MCF 10A (cell line): ENCODE measurements at regions not wholly inside any gene's neighbourhood (a gene's known extent, or its start where the extent isn't known, plus 50 kb on each side); places are given as distances from the start of the nearest gene placed in this dataset.

Experiments used
- BruUV-seq: library from RNA; stranded (reverse); fragments of 400-500 nt; replicated peaks from 2 replicates; lab custom pipeline; 2021; lab: Mats Ljungman, UMichigan
- CTCF ChIA-PET: fragments of 300-600 bp; sonication (Branson Sonifier 250); formaldehyde crosslinking; extraction: SDS; loops from one replicate; lab custom pipeline; 2021; ENCODE audit warnings: antibody characterized with exemption, inconsistent platforms; lab: Yijun Ruan, JAX
- POLR2A ChIA-PET: fragments of 300-600, 350-650 bp; sonication (Branson Sonifier 250); formaldehyde crosslinking; extraction: SDS; loops from one replicate; lab custom pipeline; 2020; ENCODE audit warnings: antibody characterized with exemption, inconsistent platforms; lab: Yijun Ruan, JAX
- DNase-seq: peaks from one replicate; pipeline ENCODE4 v3.0.0-alpha.2; 2018; ENCODE audit not compliant: unreplicated experiment
- H3K27ac Mint-ChIP-seq: one replicate; pipeline ENCODE4 v1.8.0; 2022; ENCODE audit warnings: mild to moderate bottlenecking, low read depth, mixed read lengths; ENCODE audit not compliant: unreplicated experiment
- H3K27me3 Mint-ChIP-seq: one replicate; pipeline ENCODE4 v1.8.0; 2022; ENCODE audit warnings: mixed read lengths; ENCODE audit not compliant: insufficient read depth, unreplicated experiment
- H3K36me3 Mint-ChIP-seq: one replicate; pipeline ENCODE4 v1.8.0; 2022; ENCODE audit warnings: mild to moderate bottlenecking, moderate library complexity, mixed read lengths; ENCODE audit not compliant: insufficient read depth, unreplicated experiment
- H3K4me1 Mint-ChIP-seq: one replicate; pipeline ENCODE4 v1.8.0; 2022; ENCODE audit warnings: mixed read lengths; ENCODE audit not compliant: insufficient read depth, unreplicated experiment
- H3K4me3 Mint-ChIP-seq: one replicate; pipeline ENCODE4 v1.8.0; 2022; ENCODE audit warnings: mild to moderate bottlenecking, moderate library complexity, mixed read lengths; ENCODE audit not compliant: unreplicated experiment
- H3K9me3 Mint-ChIP-seq: one replicate; pipeline ENCODE4 v1.8.0; 2022; ENCODE audit warnings: mixed read lengths; ENCODE audit not compliant: unreplicated experiment
- intact Hi-C: fragments of 100-400 bp; cut with micrococcal nuclease; formaldehyde crosslinking; loops from 2 replicates; pipeline ENCODE4 v1.14.1; 2022
- TF ChIP-seq, protein P1 (sequence below): fragments of 200-600 bp; IDR thresholded peaks from one replicate; pipeline ENCODE4 v1.8.0; 2022; ENCODE audit warnings: antibody characterized with exemption, mild to moderate bottlenecking; ENCODE audit not compliant: unreplicated experiment

GRCh38 chr16:54203384-54203783 lies 83.2 kb downstream of the IRX3 start:
- ChIA-PET POLR2A (no interaction called here), CTCF (no interaction called here)
- TF ChIP-seq, protein P1, sequence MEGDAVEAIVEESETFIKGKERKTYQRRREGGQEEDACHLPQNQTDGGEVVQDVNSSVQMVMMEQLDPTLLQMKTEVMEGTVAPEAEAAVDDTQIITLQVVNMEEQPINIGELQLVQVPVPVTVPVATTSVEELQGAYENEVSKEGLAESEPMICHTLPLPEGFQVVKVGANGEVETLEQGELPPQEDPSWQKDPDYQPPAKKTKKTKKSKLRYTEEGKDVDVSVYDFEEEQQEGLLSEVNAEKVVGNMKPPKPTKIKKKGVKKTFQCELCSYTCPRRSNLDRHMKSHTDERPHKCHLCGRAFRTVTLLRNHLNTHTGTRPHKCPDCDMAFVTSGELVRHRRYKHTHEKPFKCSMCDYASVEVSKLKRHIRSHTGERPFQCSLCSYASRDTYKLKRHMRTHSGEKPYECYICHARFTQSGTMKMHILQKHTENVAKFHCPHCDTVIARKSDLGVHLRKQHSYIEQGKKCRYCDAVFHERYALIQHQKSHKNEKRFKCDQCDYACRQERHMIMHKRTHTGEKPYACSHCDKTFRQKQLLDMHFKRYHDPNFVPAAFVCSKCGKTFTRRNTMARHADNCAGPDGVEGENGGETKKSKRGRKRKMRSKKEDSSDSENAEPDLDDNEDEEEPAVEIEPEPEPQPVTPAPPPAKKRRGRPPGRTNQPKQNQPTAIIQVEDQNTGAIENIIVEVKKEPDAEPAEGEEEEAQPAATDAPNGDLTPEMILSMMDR, result no peak
- Mint-ChIP-seq H3K27ac (no peak overlapping the region), H3K36me3 (no peaks in the 10 kb centered on the region), H3K4me3 (no peak overlapping the region), H3K9me3 (no peaks in the 10 kb centered on the region), H3K4me1 (peaks cover 7% of the 10 kb centered on the region), H3K27me3 (no peaks in the 10 kb centered on the region)
- intact Hi-C loops, result no loop called here
- no peak for DNase-seq
- no TSS peak for BruUV-seq
